ENCODE measurements at regions not wholly inside any gene's neighbourhood (a gene's known extent, or its start where the extent isn't known, plus 50 kb on each side); places are given as distances from the start of the nearest gene placed in this dataset.

DNA sequence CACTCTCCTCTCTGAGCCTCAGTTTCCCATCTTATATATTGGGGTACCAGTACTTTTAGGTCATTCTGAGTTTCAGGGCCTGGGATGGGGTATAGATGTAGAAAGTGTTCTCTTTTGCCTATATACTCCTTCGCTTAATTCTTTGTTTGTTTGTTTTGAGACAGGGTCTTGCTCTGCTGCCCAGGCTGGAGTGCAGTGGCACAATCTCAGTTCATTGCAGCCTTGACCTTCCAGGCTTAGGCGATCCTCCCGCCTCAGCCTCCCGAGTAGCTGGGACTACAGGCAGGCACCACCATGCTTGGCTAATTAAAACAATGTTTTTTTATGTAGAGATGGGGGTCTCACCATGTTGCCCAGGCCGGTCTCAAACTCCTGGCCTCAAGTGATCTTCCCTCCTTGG, 152.1 kb downstream of the AACS start:
- TF ChIP-seq, protein P1, sequence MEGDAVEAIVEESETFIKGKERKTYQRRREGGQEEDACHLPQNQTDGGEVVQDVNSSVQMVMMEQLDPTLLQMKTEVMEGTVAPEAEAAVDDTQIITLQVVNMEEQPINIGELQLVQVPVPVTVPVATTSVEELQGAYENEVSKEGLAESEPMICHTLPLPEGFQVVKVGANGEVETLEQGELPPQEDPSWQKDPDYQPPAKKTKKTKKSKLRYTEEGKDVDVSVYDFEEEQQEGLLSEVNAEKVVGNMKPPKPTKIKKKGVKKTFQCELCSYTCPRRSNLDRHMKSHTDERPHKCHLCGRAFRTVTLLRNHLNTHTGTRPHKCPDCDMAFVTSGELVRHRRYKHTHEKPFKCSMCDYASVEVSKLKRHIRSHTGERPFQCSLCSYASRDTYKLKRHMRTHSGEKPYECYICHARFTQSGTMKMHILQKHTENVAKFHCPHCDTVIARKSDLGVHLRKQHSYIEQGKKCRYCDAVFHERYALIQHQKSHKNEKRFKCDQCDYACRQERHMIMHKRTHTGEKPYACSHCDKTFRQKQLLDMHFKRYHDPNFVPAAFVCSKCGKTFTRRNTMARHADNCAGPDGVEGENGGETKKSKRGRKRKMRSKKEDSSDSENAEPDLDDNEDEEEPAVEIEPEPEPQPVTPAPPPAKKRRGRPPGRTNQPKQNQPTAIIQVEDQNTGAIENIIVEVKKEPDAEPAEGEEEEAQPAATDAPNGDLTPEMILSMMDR (IDR thresholded peaks at IDR 0.05) = no peak
- no peak for TF ChIP-seq POLR2A (IDR thresholded peaks at IDR 0.05)

Data from prostate gland (tissue), 2 donors.